SW480 (cell line): ENCODE measurements at regions not wholly inside any gene's neighbourhood (a gene's known extent, or its start where the extent isn't known, plus 50 kb on each side); places are given as distances from the start of the nearest gene placed in this dataset.
A peak's percentile ranks its signal among the peaks of the same experiment; 100 is the strongest.

Source experiments
- DNase-seq: peaks from one replicate; pipeline ENCODE4 v3.0.0-alpha.2; 2016; ENCODE audit warnings: low spot score

GRCh38 chr3:99500485-99500884 is 137.9 kb upstream of the COL8A1 start:
- DNase-seq = no peak

- DNase-seq = peak; percentile 20
These were observed 138.9 kb upstream of the COL8A1 start for GRCh38 chr3:99499235-99500158.

- no peak for DNase-seq
These were observed 139.7 kb upstream of the COL8A1 start for GRCh38 chr3:99498550-99499234.

- no peak for DNase-seq
These were observed 150.5 kb upstream of the COL8A1 start for GRCh38 chr3:99487894-99488293.

- DNase-seq = no peak
These were observed 153.1 kb upstream of the COL8A1 start for GRCh38 chr3:99485286-99485685.

GRCh38 chr3:99484871-99485270 is 153.5 kb upstream of the COL8A1 start:
- no peak for DNase-seq

GRCh38 chr3:99483841-99484240 is 154.6 kb upstream of the COL8A1 start:
- no peak for DNase-seq

GRCh38 chr3:99482191-99482590 is 156.2 kb upstream of the COL8A1 start:
- no peak for DNase-seq

GRCh38 chr3:99481561-99481960 is 156.8 kb upstream of the COL8A1 start:
- DNase-seq = no peak

GRCh38 chr3:99479768-99480167 is 158.6 kb upstream of the COL8A1 start:
- no peak for DNase-seq

- DNase-seq = no peak
These were observed 160.7 kb upstream of the COL8A1 start for GRCh38 chr3:99477650-99478049.

GRCh38 chr3:99475229-99475628 is 163.2 kb upstream of the COL8A1 start:
- DNase-seq = no peak

GRCh38 chr3:99474776-99475175 is 163.6 kb upstream of the COL8A1 start:
- DNase-seq = no peak

- no peak for DNase-seq
These were observed 165.1 kb upstream of the COL8A1 start for GRCh38 chr3:99473321-99473751.

GRCh38 chr3:99472385-99472784 is 166.0 kb upstream of the COL8A1 start:
- DNase-seq = no peak

- no peak for DNase-seq
These were observed 166.8 kb upstream of the COL8A1 start for GRCh38 chr3:99471353-99472323.

GRCh38 chr3:99470841-99471240 is 167.6 kb upstream of the COL8A1 start:
- no peak for DNase-seq

- peak; percentile 6 for DNase-seq
These were observed 169.5 kb upstream of the COL8A1 start for GRCh38 chr3:99468918-99469317.

- DNase-seq = no peak
These were observed 171.0 kb upstream of the COL8A1 start for GRCh38 chr3:99467420-99467819.

GRCh38 chr3:99466331-99466730 is 172.1 kb upstream of the COL8A1 start:
- DNase-seq = no peak

- no peak for DNase-seq
These were observed 180.4 kb upstream of the COL8A1 start for GRCh38 chr3:99458013-99458412.

GRCh38 chr3:99442599-99442998 is 195.8 kb upstream of the COL8A1 start:
- no peak for DNase-seq
